Choroid plexus epithelial cell (primary cell): ENCODE measurements at regions not wholly inside any gene's neighbourhood (a gene's known extent, or its start where the extent isn't known, plus 50 kb on each side); places are given as distances from the start of the nearest gene placed in this dataset.
"Not testable (repeated sequence)": the region's sequence is repeated elsewhere in the genome, so short reads cannot be mapped to it uniquely, and the experiment has no call there.

Experiments
- DNase-seq: peaks from one replicate; pipeline ENCODE4 v3.0.0-alpha.2; 2010; ENCODE audit warnings: low read depth
- H3K4me3 ChIP-seq: 2 replicates; pipeline ENCODE4 v1.5.1; 2011; ENCODE audit warnings: low read depth, mild to moderate bottlenecking, control low read depth, low read length, moderate library complexity
- TF ChIP-seq, protein P1 (sequence below): conservative IDR thresholded peaks from 2 replicates; pipeline ENCODE4 v1.5.1; 2011; ENCODE audit warnings: low read depth, mild to moderate bottlenecking, control low read depth, inconsistent platforms, low read length, moderate library complexity

DNA sequence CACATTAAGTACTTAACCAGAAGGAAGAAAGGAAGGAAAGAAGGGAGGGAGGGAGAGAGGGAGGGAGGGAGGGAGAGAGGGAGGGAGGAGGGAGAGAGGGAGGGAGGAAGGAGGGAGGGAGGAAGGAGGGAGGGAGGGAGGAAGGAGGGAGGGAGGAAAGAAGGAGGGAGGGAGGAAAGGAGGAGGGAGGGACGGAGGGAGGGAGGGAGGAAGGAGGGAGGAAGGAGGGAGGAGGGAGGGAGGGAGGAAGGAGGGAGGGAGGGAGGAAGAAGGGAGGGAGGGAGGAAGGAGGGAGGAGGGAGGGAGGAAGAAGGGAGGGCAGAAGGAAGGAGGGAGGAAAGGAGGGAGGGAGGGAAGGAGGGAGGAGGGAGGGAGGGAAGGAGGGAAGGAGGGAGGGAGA, 363.3 kb downstream of the MBD2 start:
- H3K4me3 ChIP-seq, result no peak overlapping the region
- TF ChIP-seq, protein P1, sequence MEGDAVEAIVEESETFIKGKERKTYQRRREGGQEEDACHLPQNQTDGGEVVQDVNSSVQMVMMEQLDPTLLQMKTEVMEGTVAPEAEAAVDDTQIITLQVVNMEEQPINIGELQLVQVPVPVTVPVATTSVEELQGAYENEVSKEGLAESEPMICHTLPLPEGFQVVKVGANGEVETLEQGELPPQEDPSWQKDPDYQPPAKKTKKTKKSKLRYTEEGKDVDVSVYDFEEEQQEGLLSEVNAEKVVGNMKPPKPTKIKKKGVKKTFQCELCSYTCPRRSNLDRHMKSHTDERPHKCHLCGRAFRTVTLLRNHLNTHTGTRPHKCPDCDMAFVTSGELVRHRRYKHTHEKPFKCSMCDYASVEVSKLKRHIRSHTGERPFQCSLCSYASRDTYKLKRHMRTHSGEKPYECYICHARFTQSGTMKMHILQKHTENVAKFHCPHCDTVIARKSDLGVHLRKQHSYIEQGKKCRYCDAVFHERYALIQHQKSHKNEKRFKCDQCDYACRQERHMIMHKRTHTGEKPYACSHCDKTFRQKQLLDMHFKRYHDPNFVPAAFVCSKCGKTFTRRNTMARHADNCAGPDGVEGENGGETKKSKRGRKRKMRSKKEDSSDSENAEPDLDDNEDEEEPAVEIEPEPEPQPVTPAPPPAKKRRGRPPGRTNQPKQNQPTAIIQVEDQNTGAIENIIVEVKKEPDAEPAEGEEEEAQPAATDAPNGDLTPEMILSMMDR, result no peak
- no peak for DNase-seq

DNA sequence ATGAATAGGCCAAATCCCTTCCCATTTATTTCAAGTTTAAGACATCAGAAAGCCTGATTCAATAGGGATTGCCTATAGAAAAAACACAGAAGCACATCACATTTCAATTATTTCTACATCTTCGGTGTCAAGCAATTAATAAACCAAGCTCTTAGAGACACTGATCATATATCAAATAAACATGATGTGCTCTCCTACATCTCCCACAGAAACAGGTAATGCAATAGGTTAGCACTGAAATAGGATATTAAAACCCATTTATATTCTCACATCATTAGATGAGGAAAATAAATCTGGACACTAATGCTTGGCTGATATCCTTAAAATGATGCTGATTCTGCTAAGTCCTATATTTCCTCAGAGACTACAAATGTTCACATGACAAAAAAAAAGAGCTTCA, 364.7 kb downstream of the MBD2 start:
- no peak for DNase-seq
- TF ChIP-seq, protein P1, result no peak
- H3K4me3 ChIP-seq, result no peak overlapping the region

DNA sequence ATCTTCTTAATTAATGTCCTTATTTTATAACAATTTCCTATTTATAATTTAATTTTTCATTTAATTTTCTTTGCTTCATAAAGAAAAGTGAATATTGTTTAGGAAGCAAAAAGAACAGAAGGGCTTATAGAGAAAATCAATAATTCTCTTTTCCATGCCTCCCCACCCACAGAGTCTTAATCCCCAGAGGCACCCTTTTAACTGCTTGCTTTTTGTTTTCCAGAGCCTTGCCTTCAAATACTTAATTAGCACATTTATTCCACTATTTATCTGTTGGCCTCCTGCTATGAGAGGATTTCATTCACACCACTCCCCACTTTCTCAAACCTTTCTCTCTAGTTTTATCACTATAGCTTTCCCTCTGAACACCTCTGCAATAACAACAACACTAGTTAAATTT, 373.6 kb downstream of the MBD2 start:
- TF ChIP-seq, protein P1, result no peak
- DNase-seq, result no peak
- H3K4me3 ChIP-seq, result no peak overlapping the region

- no peak for DNase-seq
- TF ChIP-seq, protein P1, result no peak
- no peak overlapping the region for H3K4me3 ChIP-seq
Observed at GRCh38 chr18:53843763-53844162, 380.7 kb downstream of the MBD2 start.

GRCh38 chr18:53843113-53843760, 381.2 kb downstream of the MBD2 start:
- no peak overlapping the region for H3K4me3 ChIP-seq
- DNase-seq, result no peak

DNA sequence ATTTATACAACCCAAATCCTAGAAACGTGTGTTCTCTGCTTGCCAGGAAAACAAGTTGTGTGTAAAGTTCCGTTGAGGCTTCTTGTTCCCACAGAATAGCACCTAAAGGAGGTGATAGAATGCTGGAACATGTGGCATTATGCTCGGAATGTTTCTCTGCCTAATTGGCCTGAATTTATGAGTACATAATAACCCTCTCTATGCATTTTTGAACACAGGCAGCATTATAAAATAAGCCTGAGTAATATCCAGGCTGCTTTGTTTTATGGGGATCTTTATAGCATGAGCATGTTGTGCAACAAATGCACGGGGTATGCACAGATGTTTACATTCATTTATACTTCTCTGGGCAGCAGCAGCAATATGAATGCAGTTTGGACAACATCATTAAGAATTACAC, 385.7 kb downstream of the MBD2 start:
- no peak overlapping the region for H3K4me3 ChIP-seq
- TF ChIP-seq, protein P1, result no peak
- DNase-seq, result no peak

More at GRCh38 chr18:53843113-53843760, 381.2 kb downstream of the MBD2 start:
- TF ChIP-seq, protein P1, result no peak

DNA sequence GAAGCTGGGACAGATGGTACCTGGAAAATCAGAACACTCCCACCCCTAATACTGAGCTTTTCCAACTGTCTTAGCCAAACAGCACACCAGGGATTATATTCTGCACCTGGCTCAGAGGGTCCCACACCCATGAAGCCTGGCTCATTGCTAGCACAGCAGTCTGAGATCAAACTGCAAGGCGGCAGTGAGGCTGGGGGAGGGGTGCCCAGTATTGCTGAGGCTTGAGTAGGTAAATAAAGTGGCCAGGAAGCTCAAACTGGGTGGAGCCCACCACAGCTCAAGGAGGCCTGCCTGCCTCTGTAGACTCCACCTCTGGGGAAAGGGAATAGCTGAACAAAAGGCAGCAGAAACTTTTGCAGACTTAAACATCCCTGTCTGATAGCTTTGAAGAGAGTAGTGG, 403.3 kb downstream of the MBD2 start:
- not testable (repeated sequence) for H3K4me3 ChIP-seq, DNase-seq

DNA sequence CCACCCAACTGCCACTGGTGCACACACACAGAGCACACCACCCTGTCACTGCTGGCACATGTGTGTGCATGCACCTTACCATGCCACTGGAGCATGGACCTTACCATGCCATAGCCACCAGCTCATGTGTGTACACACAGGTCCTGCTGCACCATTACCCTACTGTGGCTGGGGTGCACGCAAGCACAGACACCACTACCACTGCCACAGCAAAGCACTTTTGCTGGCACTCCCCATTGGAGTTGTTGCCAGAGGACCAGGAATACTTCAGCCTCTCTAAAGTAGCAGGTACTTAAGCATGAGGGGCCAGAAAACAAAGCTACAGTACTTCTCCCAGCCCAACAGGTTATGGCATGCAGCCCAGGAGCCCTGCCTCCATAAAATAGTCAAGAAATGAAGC, 404.8 kb downstream of the MBD2 start:
- no peak overlapping the region for H3K4me3 ChIP-seq
- TF ChIP-seq, protein P1, result no peak
- DNase-seq, result no peak
